Adipocyte (in vitro differentiated cells): ENCODE measurements at regions not wholly inside any gene's neighbourhood (a gene's known extent, or its start where the extent isn't known, plus 50 kb on each side); places are given as distances from the start of the nearest gene placed in this dataset.
"Not testable (repeated sequence)": the region's sequence is repeated elsewhere in the genome, so short reads cannot be mapped to it uniquely, and the experiment has no call there.

Experiments
- DNase-seq: peaks from one replicate; pipeline ENCODE4 v3.0.0-alpha.2; 2015; ENCODE audit warnings: low read depth
- H3K27me3 ChIP-seq: replicated peaks from 2 replicates; pipeline ENCODE4 v1.7.0; 2013; ENCODE audit warnings: mild to moderate bottlenecking, low read length, moderate library complexity; ENCODE audit not compliant: control insufficient read depth, insufficient read depth
- H3K36me3 ChIP-seq: 2 replicates; pipeline ENCODE4 v1.7.0; 2013; ENCODE audit warnings: low read length, mild to moderate bottlenecking, moderate library complexity; ENCODE audit not compliant: control insufficient read depth, insufficient read depth, severe bottlenecking
- H3K4me1 ChIP-seq: 2 replicates; pipeline ENCODE4 v1.7.0; 2013; ENCODE audit warnings: mild to moderate bottlenecking, low read length, moderate library complexity; ENCODE audit not compliant: control insufficient read depth, insufficient read depth
- H3K4me3 ChIP-seq: 2 replicates; pipeline ENCODE4 v1.7.0; 2013; ENCODE audit warnings: mild to moderate bottlenecking, low read length, moderate library complexity
- H3K9ac ChIP-seq: 2 replicates; pipeline ENCODE4 v1.7.0; 2013; ENCODE audit warnings: mild to moderate bottlenecking, low read length, moderate library complexity
- H3K9me3 ChIP-seq: 2 replicates; pipeline ENCODE4 v1.7.0; 2013; ENCODE audit warnings: mild to moderate bottlenecking, low read length, moderate library complexity; ENCODE audit not compliant: control insufficient read depth

DNA sequence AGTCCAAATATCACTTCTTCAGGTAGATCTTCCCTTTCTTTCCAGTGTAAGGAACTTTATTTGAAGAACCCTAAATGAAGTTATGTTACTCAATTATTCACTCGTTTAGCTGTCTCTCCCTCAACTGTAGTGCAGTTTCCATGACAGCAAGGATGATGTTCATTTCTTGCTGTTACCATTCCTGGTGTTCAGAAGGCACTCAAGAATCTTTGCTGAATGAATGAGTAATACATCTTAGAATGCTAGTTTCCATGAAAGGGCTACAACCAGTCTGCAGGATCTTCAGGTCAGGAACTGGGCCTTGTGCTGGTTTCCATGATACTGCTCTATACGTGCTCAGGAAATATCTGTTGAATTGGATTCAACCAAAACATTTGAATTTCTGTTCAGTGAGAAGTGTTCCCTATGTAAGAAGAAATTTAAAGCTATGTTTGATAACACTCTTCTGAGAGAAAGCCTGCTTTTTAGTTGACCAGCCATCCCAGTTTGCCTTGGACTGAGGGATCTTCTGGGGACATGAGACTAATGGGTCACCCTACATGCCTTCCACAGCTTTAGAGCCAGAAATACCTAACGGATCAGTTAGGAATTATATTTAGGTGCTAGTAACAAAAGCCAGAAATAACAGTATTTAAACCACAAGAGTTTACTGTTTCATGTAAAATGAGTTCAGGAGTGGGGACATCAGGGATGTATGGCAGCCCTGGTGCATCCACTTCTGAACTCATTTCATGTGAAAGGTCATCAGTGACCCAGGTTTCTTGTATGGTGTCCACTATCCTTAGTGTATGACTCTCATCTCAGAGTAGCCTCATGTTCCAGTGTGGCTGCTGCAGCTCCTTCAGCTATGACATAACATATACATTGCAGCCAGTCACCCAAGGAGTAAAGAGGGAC is 500.1 kb upstream of the SGCD start:
- Histone ChIP-seq H3K9me3 (no peaks in the 10 kb centered on the region), H3K27me3 (no peaks in the 10 kb centered on the region), H3K4me1 (no peaks in the 10 kb centered on the region), H3K36me3 (no peaks in the 10 kb centered on the region), H3K9ac (no peak overlapping the region), H3K4me3 (no peak overlapping the region)
- DNase-seq: peak; percentile 1

DNA sequence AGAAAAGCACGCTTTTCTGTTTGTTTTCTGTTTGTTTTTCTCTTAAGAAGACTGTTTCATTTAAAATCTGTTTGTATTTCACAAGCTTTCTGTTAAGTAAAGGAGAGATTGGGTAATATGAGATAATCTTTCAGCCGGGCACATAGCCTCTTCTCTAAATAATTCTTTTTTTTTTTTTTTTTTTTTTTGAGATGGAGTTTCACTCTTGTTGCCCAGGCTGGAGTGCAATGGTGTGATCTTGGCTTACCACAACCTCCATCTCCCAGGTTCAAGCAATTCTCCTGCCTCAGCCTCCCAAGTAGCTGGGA is 499.5 kb upstream of the SGCD start:
- not testable (repeated sequence) for H3K4me3 ChIP-seq, H3K36me3 ChIP-seq, H3K9me3 ChIP-seq, H3K9ac ChIP-seq, H3K4me1 ChIP-seq, DNase-seq, H3K27me3 ChIP-seq

- Histone ChIP-seq H3K27me3 (no peaks in the 10 kb centered on the region), H3K4me3 (no peak overlapping the region), H3K36me3 (no peaks in the 10 kb centered on the region)
Observed at GRCh38 chr5:155827949-155828348, 499.0 kb upstream of the SGCD start.

DNA sequence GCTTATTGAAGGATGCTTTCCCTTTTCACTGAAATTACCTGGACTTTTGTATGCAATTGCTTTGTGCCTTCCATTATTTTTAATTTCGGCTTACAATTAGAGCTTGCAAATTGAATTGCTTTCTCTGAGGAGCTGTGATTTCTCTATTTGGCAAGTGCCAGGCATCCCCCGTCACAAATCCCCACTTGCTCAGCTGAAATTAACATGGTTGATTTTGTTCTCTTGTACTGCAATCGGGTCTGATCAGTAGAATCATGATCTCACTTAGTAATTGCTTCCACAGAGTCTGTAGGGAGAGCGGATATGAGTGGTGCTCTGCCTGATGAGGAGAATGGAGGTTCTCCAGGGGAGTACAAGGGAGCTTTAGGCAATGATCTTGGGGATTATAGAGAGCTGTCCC is 495.5 kb upstream of the SGCD start:
- H3K4me3 ChIP-seq: no peak overlapping the region
- H3K9me3 ChIP-seq: no peaks in the 10 kb centered on the region
- DNase-seq: no peak
- H3K27me3 ChIP-seq: no peaks in the 10 kb centered on the region
- no peaks in the 10 kb centered on the region for H3K36me3 ChIP-seq
- H3K4me1 ChIP-seq: no peaks in the 10 kb centered on the region
- no peak overlapping the region for H3K9ac ChIP-seq

More at GRCh38 chr5:155827949-155828348, 499.0 kb upstream of the SGCD start:
- Histone ChIP-seq H3K9ac (no peak overlapping the region), H3K9me3 (no peaks in the 10 kb centered on the region), H3K4me1 (no peaks in the 10 kb centered on the region)
- no peak for DNase-seq

DNA sequence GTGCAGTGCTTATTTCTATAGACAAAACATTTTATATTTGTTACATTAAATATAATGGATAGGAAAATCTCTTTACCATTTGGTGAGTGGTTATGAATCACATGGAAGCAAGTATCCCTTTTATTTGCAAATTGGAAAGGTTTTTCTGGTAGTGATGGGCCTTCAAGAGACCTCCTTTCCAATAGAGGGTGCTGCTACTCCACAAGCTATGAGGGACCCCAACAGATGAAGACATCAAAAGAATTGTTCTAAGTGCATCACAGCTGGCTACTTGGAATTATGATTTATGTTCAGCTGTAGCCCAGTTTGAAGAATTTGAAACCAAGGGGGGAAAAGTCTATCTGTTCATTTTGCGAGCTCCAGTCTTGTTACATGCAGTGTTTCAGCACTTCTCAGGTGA is 493.7 kb upstream of the SGCD start:
- peak; percentile 15 for DNase-seq
- H3K27me3 ChIP-seq: no peaks in the 10 kb centered on the region
- H3K9me3 ChIP-seq: no peaks in the 10 kb centered on the region
- H3K9ac ChIP-seq: no peak overlapping the region
- H3K4me3 ChIP-seq: no peak overlapping the region
- no peaks in the 10 kb centered on the region for H3K36me3 ChIP-seq
- H3K4me1 ChIP-seq: no peaks in the 10 kb centered on the region

GRCh38 chr5:155834271-155834975 is 492.5 kb upstream of the SGCD start:
- no peaks in the 10 kb centered on the region for H3K9me3 ChIP-seq

DNA sequence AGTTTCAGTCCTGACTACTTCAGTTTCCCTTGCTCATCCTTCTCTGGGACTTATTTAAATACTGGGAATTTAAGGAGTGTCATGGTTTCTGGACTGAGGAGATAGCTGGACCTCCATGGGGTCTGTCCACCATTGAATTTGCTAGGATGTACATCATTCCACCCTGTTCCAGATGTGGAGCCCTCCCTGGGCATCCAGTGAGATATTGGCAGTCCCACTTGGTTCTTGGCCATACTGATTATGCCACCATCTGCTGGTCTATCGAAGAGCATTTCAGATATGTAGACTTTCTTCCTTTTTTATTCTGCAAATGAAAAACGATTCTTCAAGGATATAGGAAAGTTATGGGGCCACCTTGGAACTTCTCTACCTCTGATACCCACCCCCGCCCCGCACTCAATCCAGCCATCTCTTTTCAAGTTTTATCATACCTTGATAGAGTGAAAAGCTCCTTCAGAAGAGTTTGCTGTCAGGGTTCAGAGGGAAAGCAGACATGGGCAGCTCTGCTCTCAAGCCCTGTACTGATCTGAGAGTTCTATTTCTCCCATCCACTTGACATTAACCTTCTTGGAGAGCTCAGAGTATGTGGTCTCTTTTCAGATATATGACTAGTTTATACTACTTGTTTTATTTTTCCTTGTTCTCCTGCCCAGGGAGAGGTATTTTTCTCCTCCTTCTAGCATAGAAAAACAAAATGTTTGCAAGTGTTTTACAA is 490.7 kb upstream of the SGCD start:
- Histone ChIP-seq H3K36me3 (no peaks in the 10 kb centered on the region), H3K9me3 (no peaks in the 10 kb centered on the region), H3K9ac (no peak overlapping the region), H3K4me3 (no peak overlapping the region), H3K27me3 (no peaks in the 10 kb centered on the region), H3K4me1 (no peaks in the 10 kb centered on the region)
- no peak for DNase-seq

More at GRCh38 chr5:155834271-155834975, 492.5 kb upstream of the SGCD start:
- Histone ChIP-seq H3K4me3 (no peak overlapping the region), H3K9ac (no peak overlapping the region), H3K36me3 (no peaks in the 10 kb centered on the region), H3K27me3 (no peaks in the 10 kb centered on the region), H3K4me1 (no peaks in the 10 kb centered on the region)
- no peak for DNase-seq

DNA sequence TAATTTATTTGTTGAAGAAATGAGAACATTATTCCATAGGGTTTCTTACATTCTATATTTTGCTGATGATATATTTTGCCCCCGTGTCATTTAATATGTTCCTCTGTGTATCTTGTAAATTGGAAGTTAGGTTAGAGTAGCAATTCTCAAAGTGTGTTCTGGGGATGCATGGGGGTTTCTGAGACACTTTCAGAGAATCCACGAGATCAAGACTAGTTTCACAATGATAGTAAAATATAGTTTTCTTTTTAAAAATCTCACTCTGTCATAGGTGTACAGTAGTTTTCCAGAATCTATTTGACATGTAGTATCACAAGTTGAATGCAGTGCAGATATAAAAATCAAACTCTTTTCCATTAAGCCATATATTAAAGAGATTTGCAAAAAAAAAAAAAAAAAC is 488.6 kb upstream of the SGCD start:
- Histone ChIP-seq H3K27me3 (no peaks in the 10 kb centered on the region), H3K9me3 (no peaks in the 10 kb centered on the region), H3K4me1 (no peaks in the 10 kb centered on the region), H3K36me3 (no peaks in the 10 kb centered on the region), H3K4me3 (no peak overlapping the region), H3K9ac (no peak overlapping the region)
- DNase-seq: no peak

DNA sequence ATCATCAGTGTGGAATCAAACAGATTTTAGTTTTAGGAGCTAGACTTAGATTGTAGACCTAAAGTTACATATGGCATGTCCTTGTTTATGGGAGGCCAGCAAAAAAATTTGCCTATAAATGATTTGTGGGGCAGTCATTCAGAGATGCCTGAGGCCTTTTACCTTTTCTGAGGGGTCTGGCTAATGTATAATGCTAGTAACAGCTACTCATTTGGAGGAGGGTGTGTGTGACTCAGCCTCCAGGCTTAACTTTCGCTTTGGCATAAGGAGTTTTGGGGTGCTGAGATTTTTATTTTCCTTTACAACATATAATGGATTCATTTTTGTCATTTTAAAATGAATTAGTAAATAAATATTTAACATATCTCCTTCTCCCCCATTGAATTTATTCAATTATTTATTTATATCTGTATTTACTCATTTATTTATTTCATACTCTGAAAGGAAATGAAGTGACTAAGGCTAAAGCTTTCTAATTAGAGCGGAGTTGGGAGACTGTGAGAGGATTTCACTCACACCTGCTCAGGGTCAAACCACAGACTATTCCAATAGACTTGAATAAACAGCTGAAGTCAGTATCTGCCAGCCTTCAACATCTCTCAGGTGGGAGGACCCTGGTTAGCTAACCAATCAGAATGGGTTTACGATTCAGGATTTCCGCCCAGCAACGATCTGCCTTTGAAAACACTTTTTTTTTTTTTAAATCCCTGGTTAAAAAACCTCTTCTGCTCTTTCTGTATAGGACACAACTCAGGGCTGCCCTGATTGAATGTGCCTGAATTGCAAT is 487.5 kb upstream of the SGCD start:
- H3K27me3 ChIP-seq: no peaks in the 10 kb centered on the region
- DNase-seq: no peak
- H3K36me3 ChIP-seq: no peaks in the 10 kb centered on the region
- no peak overlapping the region for H3K4me3 ChIP-seq
- no peaks in the 10 kb centered on the region for H3K9me3 ChIP-seq
- H3K9ac ChIP-seq: no peak overlapping the region
- H3K4me1 ChIP-seq: no peaks in the 10 kb centered on the region

DNA sequence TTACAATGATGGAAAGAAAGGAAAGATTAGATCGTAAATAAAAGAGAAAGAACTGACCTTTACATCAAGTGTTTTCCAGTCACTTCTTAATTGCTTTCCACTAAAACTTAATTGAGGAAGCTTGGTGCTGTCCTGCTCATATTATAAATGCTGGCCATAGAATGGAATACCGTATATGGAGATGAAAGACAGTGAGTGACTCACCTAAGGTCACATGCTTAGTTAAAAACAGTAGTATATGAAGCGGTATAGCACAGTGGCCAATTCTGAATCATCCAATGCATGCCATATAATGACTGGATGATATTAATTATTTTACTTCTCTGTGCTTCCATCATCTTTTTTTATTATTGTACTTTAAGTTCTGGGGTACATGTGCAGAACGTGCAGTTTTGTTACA is 482.4 kb upstream of the SGCD start:
- H3K9me3 ChIP-seq: no peaks in the 10 kb centered on the region
- no peak for DNase-seq
- H3K9ac ChIP-seq: no peak overlapping the region
- no peaks in the 10 kb centered on the region for H3K36me3 ChIP-seq
- no peaks in the 10 kb centered on the region for H3K4me1 ChIP-seq
- H3K27me3 ChIP-seq: no peaks in the 10 kb centered on the region
- no peak overlapping the region for H3K4me3 ChIP-seq

DNA sequence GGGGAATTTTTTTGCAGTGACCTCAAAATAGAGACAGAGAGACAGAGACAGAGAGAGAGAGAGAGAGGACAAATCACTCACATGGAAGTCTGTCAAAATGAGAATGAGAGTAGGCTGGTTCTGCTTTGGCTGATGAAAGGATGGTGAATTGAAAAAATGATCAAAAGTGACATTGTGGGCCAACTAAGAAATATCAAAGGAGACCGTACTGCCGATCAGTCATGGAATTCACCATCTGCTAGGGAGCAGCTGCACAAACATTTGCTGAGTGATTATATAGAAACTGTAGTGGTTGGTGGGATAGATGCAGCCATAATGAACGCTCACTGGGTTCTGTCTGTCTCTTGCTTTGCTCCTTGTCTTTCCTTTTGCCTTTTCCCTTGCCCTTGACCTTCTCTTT is 476.6 kb upstream of the SGCD start:
- no peaks in the 10 kb centered on the region for H3K4me1 ChIP-seq
- DNase-seq: no peak
- no peaks in the 10 kb centered on the region for H3K9me3 ChIP-seq
- no peaks in the 10 kb centered on the region for H3K36me3 ChIP-seq
- H3K9ac ChIP-seq: no peak overlapping the region
- H3K4me3 ChIP-seq: no peak overlapping the region
- no peaks in the 10 kb centered on the region for H3K27me3 ChIP-seq
